Endothelial cell of hepatic sinusoid (primary cell): ENCODE measurements at regions not wholly inside any gene's neighbourhood (a gene's known extent, or its start where the extent isn't known, plus 50 kb on each side); places are given as distances from the start of the nearest gene placed in this dataset.
"Not testable (repeated sequence)": the region's sequence is repeated elsewhere in the genome, so short reads cannot be mapped to it uniquely, and the experiment has no call there.

Source experiments
- in situ Hi-C: cut with HindIII; loops from 2 replicates; pipeline ENCODE4 v1.10.0; 2017; ENCODE audit warnings: low sequenced_read_pairs

DNA sequence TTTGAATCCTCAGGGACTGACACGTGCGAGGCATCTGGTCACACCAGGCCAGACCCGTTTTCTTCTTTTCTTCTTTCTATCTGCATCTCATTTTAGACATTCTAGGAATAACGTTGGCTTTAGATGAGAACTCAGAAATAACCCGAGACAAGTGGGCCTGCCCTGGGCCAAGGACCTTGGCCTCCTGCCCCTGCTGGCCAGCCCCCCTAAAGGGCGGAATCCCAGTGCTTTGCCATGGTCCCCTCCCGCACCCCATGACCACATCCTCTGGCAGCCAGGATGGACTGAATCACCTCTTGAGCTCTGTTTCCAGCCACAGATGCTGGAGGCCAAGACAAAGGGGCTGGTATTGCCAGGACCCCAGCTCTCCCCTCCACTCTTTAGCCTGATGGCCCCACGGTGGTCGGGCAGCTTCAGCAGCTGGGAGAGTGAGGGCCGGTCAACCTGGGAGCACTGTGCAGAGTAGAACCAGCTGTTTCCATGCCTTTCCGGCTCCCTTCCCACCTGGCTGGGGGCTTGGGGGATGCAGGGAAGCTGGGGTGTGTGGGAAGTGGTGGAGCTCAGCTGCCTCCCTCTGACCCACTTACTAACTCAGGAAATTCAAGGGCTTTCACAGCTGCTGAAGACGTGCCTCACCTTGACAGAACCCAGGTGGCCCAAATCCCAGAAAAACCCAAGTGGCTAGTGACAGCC is 190.9 kb downstream of the FAM43A start:
- in situ Hi-C loops = no loop called here

DNA sequence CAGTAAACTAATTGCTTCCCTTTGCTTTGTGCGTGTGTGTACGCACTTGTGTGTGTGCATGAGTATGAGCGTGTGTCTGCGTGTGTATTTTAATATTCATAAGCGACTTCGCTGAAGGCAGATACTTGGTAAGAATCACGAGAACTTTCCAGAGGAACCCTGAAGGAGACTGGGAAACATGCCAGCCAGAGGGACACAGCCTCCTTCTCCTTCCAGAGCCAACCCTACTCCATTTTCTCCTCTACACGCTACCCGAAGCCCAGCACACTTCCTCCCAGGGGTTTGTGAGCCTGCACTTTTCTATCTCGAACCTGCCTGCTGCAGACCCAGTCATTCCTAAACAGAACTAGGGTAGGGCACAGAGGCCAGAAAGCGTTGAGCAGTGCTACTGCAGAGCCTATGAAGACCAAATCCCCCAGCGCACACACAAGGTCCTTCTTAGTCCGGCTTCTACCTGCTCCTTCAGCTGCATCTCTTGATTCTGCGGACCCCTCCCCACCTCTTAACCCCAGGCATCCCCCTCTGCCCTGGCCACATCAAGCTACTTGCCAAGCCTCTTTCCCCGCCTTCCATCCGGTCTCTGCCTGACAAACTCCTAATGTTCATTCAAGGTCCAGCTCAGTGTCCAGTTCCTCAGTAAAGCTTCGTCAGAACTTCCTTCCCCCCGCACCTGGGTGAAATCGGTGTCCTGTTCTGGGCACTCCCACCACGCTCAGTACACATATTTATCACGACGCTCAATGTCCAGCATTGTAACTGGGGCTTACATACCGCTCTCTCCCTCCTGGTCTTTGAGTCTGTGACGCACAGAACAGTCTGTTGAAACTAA is 191.8 kb downstream of the FAM43A start:
- in situ Hi-C loops = no loop called here

DNA sequence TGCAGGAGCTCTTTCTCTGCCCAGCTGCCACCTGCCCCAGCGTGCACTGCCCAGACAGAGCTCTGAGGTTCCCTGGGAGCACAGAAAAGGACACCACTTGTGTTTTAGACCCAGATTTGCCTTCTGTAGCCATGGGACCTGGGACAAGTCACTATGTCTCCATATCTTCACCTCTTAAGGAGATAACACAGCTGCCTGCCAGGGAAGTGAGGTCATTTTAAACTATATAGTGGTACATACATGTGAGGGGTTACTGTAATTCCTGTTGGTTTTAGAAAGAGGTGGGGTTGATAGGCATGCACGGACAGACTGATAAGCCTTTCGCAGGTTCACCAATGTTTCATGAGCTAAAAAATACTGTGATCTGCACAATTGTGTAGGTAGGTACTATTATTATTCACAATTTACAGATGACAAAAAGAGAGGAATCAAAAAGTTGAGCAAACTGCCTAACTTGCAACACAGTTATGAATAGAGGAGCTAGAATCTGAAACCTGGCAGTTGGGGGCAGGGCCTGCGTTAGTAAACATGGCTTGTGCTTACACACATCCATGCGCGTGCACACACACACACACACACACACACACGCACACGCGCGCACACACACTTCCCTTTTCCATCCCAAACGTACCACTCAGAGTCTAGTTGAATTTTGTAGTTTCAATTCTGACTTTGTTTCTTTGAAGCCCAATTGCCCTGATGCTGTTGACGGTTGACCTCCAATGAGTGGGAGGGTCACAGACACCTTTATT is 193.6 kb downstream of the FAM43A start:
- in situ Hi-C loops = no loop called here

DNA sequence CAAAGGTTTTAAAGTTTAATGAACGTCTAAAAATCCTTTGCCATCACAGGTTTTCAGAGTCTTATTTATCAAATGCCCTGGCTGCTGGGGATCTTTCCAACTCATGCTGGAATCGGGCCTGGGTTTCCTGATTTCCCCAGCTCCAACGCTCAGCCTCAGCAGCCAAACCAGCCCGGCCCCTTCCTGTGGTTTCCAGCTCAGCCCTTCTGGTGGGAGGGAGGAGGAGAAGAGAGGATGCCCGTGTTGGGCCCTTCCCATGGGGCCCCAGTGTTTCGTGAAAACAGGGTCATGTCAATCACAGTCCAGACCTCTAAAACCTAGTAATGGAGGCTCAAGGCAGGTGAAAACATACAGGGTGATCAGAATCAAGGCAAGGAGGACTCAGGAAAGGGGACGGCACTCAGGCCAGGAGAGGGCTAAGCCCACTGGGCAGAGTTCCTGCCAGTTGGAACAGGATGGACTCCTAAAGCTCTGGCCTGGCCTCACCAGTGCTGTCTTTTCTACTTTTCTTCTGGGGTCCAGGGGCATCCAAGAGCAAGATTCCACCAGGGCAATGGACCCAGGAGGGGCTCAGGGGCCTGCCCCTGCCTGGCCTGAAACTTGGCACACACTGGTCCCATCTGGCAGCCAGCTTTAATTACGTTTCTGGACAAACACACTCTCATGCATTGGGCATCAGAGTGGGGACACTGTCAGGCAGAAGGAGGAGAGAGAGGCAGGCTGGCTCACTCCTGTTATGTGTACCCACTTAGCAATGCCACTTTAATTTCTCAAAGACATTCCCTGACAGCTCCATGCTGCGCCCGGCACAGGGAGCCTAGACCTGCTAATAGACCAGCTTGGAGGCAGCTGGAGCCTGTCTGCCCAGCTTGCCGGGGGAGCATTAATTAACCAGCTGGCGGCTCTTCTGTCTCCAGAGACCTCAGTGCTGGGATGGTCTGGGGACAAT is 194.6 kb downstream of the FAM43A start:
- in situ Hi-C loops = no loop called here

DNA sequence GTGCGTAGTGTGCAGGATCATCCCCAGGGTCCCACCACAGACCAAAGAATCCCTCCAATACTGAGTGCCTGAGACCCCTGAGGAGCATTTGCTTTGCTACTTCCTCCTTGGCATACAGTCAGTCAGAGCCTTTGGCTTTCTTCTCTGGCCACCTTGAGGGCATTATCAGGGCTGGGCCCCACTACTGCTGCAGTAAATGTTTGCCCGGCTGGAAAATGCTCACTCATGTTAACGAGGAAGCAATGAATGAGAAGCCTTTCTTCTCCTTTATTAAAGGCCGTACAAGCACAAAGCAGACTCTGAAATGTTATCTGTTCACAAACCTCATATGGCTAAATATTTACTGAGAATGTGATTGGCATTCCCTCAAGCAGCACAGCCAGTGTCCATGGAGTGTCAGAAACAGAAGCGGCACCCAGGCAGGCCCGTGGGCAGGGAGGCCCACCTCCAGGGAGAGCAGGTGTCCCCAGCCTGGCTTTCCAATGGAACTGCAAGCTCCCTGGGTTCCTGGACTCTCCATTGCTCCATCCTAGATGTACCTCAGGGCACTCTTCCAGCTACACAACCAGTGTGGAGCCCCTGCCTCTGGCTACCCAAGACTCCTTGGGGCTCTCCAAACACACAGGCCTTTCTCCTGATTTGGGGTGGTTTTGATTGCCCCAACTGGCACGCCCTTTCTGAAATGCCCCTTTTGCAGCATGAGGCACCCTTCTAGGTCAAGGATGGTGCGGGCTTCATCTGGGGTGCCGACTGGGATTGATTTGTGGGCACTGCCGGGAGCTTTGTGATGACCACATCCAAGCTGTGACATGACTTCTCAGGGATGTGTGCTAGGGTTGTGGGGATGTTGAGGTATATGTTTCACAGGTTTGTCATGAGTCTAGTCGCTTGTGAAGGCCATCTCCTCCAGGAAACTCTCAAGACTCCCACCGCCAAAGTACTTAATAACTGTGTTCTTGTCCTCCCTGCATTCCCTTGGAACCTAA is 195.6 kb downstream of the FAM43A start:
- in situ Hi-C loops = no loop called here

DNA sequence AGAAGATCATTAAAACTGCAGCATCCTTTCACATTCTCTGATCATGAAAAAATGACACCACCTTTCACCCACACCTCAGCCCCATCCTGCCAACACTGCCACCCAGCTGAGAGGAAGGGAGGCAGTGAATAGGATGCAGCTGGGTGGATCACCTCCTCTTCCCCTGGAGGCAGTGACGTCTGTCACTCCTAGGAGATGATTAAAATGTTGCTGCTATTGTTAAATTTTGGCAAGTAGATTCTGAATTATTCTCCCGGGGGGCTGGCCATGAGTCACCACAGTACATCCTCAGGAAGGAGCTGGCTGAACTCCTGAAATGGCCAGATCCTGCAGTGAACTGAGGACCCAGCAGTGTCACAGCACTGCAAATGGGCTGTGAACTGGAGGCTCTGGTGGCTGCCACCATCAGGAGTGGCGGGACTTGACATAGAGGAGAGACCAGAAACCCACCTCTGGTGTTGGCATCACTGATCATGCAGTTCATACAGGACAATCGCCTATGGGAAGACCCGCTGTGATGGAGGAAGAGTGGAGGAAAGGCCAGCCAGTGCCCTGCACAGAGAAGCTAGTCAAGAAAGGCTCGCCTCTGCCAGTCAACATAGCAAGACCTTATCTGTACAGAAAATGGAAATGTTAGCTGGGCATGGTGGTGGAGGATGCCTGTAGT is 199.1 kb downstream of the FAM43A start:
- in situ Hi-C loops = no loop called here

DNA sequence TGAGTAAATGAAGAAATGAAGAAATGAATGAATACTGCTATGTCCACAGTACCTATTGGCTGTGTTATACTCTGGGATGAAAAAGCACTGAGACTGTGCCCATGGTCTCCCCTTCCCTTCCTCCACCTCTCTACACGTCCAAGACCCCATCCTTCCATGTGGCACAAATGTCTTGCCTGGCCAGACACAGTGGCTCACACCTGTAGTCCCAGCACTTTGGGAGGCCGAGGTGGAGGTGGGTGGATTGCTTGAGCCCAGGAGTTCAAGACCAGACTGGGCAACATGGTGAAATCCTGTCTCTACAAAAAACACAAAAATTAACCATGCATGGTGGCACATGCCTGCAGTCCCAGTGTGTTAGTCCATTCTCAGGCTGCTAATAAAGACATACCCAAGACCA is 200.1 kb downstream of the FAM43A start:
- in situ Hi-C loops = no loop called here

DNA sequence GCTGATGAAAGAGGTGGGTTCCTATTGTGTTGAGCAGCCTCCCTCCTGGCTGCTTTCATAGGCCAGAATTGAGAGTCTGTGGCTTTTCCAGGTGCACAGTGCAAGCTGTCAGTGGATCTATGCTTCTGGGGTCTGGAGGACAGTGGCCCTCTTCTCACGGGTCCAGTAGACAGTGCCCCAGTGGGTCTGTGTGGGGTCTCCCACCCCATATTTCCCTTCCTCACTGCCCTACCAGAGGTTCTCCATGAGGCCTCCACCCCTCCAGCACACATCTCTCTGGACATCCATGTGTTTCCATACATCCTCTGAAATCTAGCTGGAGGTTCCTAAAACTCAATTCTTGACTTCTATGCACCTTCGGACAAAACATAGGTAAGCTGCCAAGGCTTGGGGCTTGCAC is 201.2 kb downstream of the FAM43A start:
- in situ Hi-C loops = no loop called here

DNA sequence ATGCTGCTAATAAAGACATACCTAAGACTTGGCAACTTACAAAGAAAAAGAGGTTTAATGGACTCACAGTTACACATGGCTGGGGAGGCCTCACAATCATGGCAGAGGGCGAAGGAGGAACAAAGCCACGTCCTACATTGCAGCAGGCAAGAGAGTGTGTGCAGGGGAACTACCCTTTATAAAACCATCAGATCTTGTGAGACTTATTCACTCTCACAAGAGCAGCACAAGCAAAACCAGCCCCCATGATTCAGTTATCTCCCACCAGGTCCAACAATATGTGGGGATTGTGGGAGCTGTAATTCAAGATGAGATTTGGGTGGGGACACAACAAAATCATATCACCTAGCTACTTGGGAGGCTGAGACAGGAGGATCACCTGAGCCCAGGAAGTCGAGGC is 202.4 kb downstream of the FAM43A start:
- in situ Hi-C loops = not testable (repeated sequence)

DNA sequence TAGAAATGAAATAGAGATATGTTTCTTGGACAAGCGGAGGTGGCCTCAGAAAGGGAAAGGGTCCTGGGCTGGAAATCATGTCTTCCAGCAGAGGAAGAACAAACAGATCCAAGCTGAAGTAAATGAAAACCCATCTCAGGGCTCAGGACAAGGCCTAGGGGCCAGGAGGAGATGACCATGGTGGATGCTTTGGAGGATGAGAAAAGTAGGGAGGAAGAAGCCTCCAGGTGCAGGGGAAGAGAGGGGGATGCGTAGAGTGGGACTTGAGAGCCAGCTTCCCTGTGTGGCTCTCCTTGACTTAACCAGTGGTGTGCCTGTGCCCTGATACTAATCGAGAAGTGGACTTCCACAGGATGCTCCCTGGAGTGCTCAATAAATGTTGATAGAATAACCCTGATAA is 203.2 kb downstream of the FAM43A start:
- in situ Hi-C loops = no loop called here

DNA sequence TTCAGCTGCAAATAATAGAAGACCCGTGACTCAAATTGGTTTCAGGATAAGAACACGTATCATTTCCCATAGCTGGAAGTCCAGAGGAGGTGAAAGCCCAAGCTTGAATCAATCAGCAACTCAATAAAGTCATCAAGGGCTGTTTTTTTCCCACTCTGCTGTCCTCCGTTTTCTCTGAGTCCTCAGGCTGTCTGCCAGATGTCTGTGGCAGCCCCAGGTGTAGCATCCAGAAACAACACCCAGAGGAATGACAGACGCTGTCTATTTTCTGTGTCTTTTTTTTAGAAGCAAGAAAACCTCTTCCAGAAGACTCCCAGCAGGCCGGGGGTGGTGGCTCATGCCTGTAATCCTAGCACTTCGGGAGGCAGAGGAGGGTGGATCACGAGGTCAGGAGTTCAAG is 204.4 kb downstream of the FAM43A start:
- in situ Hi-C loops = no loop called here

DNA sequence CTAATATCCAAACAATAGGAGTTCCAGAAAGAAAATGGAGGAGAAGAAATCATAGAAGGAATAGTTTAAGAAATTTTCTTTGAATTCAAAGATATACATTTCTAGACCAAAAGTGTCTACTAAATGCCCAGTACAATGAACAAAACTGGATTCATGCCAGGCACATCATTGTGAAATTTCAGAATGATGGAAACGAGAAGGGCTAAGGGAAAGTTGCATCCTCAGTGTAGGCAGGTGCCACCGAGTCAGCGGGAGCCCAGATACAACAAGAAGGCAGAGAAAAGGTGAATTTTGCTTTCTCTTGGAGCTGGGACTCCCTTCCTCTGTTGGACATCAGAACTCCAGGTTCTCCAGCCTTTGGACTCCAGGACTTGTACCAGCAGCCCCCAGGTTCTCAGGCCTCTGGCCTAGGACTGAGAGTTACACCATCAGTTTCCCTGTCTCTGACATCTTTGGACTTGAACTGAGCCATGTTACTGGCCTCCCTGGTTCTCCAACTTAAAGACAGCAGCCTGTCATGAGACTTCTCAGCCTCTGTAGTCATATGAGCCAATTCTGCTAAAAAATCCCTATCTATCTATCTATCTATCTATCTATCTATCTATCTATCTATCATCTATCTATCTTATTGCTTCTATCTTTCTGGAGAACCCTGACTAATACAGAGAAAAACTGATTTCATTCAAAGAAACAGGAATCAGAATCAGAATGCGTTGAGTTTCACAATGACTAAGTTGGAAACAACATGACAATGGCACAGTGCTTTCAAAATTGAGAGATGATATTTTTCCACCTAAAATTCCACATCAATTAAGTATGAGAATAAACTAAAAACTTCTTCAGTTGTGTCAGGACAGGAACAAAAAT is 207.7 kb downstream of the FAM43A start:
- in situ Hi-C loops = no loop called here

DNA sequence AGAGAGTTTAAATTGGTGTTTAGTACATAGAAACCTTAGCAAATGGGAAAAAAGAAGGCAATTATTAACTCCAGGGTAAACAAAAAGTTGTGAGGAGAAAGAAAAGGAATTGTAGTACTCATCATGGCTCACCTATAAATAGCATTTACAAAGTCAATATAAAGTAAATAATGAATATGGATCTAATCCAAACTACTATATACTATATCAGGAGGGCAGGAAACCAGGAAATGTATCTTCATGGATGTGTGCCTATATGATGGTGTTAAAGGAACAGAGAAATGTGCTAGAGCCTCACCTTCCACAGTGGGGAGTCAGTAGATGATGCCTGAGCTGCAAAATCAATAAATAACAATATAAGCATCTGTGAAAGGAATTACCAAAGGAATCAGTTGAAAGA is 208.9 kb downstream of the FAM43A start:
- in situ Hi-C loops = no loop called here

DNA sequence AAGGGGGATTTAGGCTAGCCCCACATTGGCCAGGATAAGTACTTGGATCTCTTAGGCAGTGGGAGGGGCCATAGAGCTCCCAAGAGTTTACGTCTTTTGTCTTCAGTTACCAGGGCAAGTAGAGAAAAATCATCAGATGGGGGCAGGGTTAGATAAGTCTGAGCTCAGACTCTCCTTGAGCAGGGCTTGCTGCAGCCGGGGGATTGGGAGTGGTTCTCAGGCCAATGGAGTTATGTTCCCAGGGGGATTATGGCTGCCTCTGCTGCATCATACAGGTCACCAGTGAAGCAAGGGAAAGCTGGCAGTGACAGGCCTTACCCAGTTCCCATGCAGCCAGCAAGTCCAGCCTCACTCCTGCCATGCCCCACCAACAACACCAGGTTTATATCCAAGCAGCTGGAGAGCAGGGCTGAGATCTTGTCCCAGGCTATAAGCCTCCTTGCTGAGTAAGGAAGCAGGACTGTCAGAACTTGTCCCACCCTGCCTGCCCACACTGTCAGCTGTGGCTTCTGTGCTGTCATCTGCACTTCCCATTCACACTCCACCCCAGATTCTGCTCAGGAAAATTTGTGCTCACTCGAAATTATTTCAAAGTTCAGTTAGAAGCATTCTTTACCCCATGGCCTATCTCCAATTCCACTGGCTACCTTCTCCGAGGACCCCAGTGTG is 215.3 kb downstream of the FAM43A start:
- in situ Hi-C loops = no loop called here

DNA sequence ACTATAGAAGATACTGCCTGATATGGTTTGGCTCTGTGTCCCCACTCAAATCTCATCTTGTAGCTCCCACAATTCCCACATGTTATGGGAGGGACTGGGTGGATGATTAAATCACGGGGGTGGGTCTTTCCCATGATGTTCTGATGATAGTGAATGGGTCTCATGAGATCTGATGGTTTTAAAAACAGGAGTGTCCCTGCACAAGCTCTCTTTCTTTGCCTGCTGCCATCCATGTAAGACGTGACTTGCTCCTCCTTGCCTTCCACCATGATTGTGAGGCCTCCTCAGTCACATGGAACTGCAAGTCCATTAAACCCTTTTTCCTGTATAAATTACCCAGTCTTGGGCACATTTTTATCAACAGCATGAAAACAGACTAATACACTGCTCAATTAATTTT is 217.8 kb downstream of the FAM43A start:
- in situ Hi-C loops = not testable (repeated sequence)

DNA sequence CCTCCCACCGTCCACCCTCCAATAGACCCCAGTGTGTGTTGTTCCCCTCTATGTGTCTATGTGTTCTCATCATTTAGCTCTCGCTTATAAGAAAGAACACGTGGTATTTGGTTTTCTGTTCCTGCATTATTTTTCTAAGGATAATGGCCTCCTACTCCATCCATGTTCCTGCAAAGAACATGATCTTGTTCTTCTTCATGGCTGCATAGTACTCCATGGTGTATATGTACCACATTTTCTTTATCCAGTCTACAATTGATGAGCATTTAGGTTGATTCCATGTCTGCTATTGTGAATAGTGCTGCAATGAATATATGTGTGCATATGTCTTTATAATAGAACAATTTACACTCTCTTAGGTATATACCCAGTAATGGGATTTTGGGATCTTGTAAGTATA is 219.3 kb downstream of the FAM43A start:
- in situ Hi-C loops = not testable (repeated sequence)

DNA sequence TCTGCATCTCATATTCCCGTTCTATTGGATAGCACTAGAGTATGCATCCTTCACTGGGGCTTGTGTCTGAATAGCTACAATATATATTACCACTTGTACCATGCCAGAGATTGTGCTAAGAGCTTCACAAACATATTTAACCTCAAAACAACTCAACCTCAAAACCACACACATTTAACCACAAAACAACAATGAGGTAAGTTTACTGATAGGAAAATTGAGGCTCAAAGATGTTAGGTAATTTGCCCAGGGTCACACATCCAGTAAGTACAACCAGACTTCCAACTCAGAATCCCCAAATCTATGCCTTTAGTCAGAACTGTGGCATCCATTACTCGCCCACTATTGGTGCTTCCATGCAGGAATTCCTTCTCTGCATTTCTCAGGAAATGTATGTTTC is 220.0 kb downstream of the FAM43A start:
- in situ Hi-C loops = no loop called here
